GM23338 (cell line): ENCODE measurements at regions not wholly inside any gene's neighbourhood (a gene's known extent, or its start where the extent isn't known, plus 50 kb on each side); places are given as distances from the start of the nearest gene placed in this dataset.

Experiments
- ATAC-seq: fragments of 200-7000 bp; cut with Tn5 transposase; 3 replicates; pipeline ENCODE4 v1.9.1; 2020
- DNase-seq: peaks from one replicate; pipeline ENCODE4 v3.0.0-alpha.2; 2015; ENCODE audit warnings: low spot score
- H2AFZ ChIP-seq: fragments of 200-600 bp; sonication (generic); 2 replicates; pipeline ENCODE4 v1.8.0; 2016; ENCODE audit warnings: antibody characterized with exemption, mild to moderate bottlenecking, moderate library complexity
- H3F3A ChIP-seq: fragments of 200-600 bp; sonication (generic); replicated peaks from 2 replicates; pipeline ENCODE4 v1.8.0; 2017; ENCODE audit warnings: antibody characterized with exemption, mixed run types, low read depth
- H3K27ac ChIP-seq: fragments of 200-600 bp; sonication (generic); 2 replicates; pipeline ENCODE4 v1.6.1; 2016; ENCODE audit warnings: low read depth
- H3K27me3 ChIP-seq: fragments of 200-600 bp; sonication (generic); 2 replicates; pipeline ENCODE4 v1.8.0; 2016; ENCODE audit warnings: mild to moderate bottlenecking, mixed run types, moderate library complexity; ENCODE audit not compliant: insufficient read depth
- H3K36me3 ChIP-seq: fragments of 200-600 bp; sonication (generic); 2 replicates; pipeline ENCODE4 v1.8.0; 2016; ENCODE audit warnings: mild to moderate bottlenecking; ENCODE audit not compliant: insufficient read depth
- H3K4me1 ChIP-seq: fragments of 200-600 bp; sonication (generic); 2 replicates; pipeline ENCODE4 v1.8.0; 2016; ENCODE audit warnings: mild to moderate bottlenecking, moderate library complexity; ENCODE audit not compliant: insufficient read depth
- H3K4me2 ChIP-seq: fragments of 200-600 bp; sonication (generic); 2 replicates; pipeline ENCODE4 v1.7.1; 2017; ENCODE audit warnings: mixed run types
- H3K4me3 ChIP-seq: fragments of 200-600 bp; sonication (generic); 2 replicates; pipeline ENCODE4 v1.6.1; 2016; ENCODE audit warnings: mixed run types
- H3K79me2 ChIP-seq: fragments of 200-600 bp; sonication (generic); replicated peaks from 2 replicates; pipeline ENCODE4 v1.8.0; 2017; ENCODE audit warnings: mild to moderate bottlenecking; ENCODE audit not compliant: insufficient read depth
- H3K9me2 ChIP-seq: fragments of 200-600 bp; sonication (generic); 2 replicates; pipeline ENCODE4 v1.8.0; 2017; ENCODE audit not compliant: insufficient read depth
- H4K20me1 ChIP-seq: fragments of 200-600 bp; sonication (generic); replicated peaks from 2 replicates; pipeline ENCODE4 v1.8.0; 2017; ENCODE audit warnings: mild to moderate bottlenecking; ENCODE audit not compliant: insufficient read depth
- H3K27ac Mint-ChIP-seq: 2 replicates; pipeline ENCODE4 v1.8.0; 2020; ENCODE audit warnings: inconsistent platforms, mild to moderate bottlenecking, moderate library complexity, mixed read lengths
- H3K27me3 Mint-ChIP-seq: 3 replicates; pipeline ENCODE4 v1.8.0; 2022; ENCODE audit warnings: low read depth, mild to moderate bottlenecking, moderate library complexity, mixed read lengths, inconsistent platforms; ENCODE audit not compliant: insufficient read depth, poor library complexity
- H3K36me3 Mint-ChIP-seq: 3 replicates; pipeline ENCODE4 v1.8.0; 2021; ENCODE audit warnings: low read depth, mild to moderate bottlenecking, inconsistent platforms, moderate library complexity, mixed read lengths
- H3K4me1 Mint-ChIP-seq: 3 replicates; pipeline ENCODE4 v1.8.0; 2020; ENCODE audit warnings: mild to moderate bottlenecking, inconsistent platforms, mixed read lengths
- H3K4me3 Mint-ChIP-seq: 3 replicates; pipeline ENCODE4 v1.8.0; 2021; ENCODE audit warnings: moderate library complexity, mild to moderate bottlenecking, inconsistent platforms, mixed read lengths
- H3K9me3 Mint-ChIP-seq: 3 replicates; pipeline ENCODE4 v1.8.0; 2020; ENCODE audit warnings: moderate library complexity, mild to moderate bottlenecking, inconsistent platforms, mixed read lengths
- EZH2 ChIP-seq: fragments of 200-600 bp; sonication (generic); IDR thresholded peaks from one replicate; pipeline ENCODE4 v1.8.0; 2017; ENCODE audit warnings: antibody characterized with exemption, mild to moderate bottlenecking, low read depth; ENCODE audit not compliant: unreplicated experiment
- EZH2phosphoT487 ChIP-seq: fragments of 200-600 bp; sonication (generic); IDR thresholded peaks from one replicate; pipeline ENCODE4 v1.8.1; 2018; ENCODE audit warnings: antibody characterized with exemption; ENCODE audit not compliant: unreplicated experiment
- JUNB ChIP-seq: IDR thresholded peaks from one replicate; pipeline ENCODE4 v1.6.1; 2016; ENCODE audit warnings: antibody characterized with exemption; ENCODE audit not compliant: unreplicated experiment
- NANOG ChIP-seq: IDR thresholded peaks from 2 replicates; pipeline ENCODE4 v1.6.1; 2016; ENCODE audit warnings: antibody characterized with exemption, borderline replicate concordance
- REST ChIP-seq: IDR thresholded peaks from one replicate; pipeline ENCODE4 v1.6.1; 2018; ENCODE audit warnings: antibody characterized with exemption; ENCODE audit not compliant: unreplicated experiment
- STAT1 ChIP-seq: IDR thresholded peaks from one replicate; pipeline ENCODE4 v1.6.1; 2016; ENCODE audit warnings: antibody characterized with exemption; ENCODE audit not compliant: unreplicated experiment
- ZNF114 ChIP-seq: fragments of 250-450 bp; sonication (Bioruptor Pico); IDR thresholded peaks from 2 replicates; pipeline ENCODE4 v1.5.0; 2020; ENCODE audit warnings: mild to moderate bottlenecking, moderate library complexity
- ZNF462 ChIP-seq: fragments of 250-450 bp; sonication (Bioruptor Pico); IDR thresholded peaks from 2 replicates; pipeline ENCODE4 v1.5.0; 2020; ENCODE audit warnings: mild to moderate bottlenecking, moderate library complexity
- TF ChIP-seq, protein P1 (sequence below): IDR thresholded peaks from 2 replicates; pipeline ENCODE4 v1.6.1; 2016; ENCODE audit warnings: antibody characterized with exemption
- TF ChIP-seq, protein P2 (sequence below), 2 experiments: fragments of 200-600 bp in 1 of 2; sonication (generic) in 1 of 2; conservative IDR thresholded peaks; 2 replicates each; pipeline versions ENCODE4 v1.5.1 to v1.6.1; 2016 to 2017; ENCODE audit warnings: antibody characterized with exemption in 2 of 2, low read depth in 2 of 2, mild to moderate bottlenecking in 2 of 2, moderate library complexity in 1 of 2

GRCh38 chrX:25596921-25597320 lies 541.2 kb upstream of the MAGEB18 start:
- Mint-ChIP-seq H3K27ac (no peak overlapping the region), H3K36me3 (no peaks in the 10 kb centered on the region), H3K4me3 (no peak overlapping the region), H3K9me3 (no peaks in the 10 kb centered on the region), H3K4me1 (peaks cover 4% of the 10 kb centered on the region; the same call in 1 of the 3 replicates), H3K27me3 (no peaks in the 10 kb centered on the region)
- ATAC-seq (no peak), DNase-seq (no peak)
- no peak overlapping the region for H3K4me3 ChIP-seq
- H3K27ac ChIP-seq = no peak overlapping the region
- no peaks in the 10 kb centered on the region for H3K79me2 ChIP-seq
- no peaks in the 10 kb centered on the region for H3K27me3 ChIP-seq
- no peaks in the 10 kb centered on the region for H3K4me1 ChIP-seq
- no peaks in the 10 kb centered on the region for H4K20me1 ChIP-seq
- no peak overlapping the region for H2AFZ ChIP-seq
- no peaks in the 10 kb centered on the region for H3F3A ChIP-seq
- H3K36me3 ChIP-seq = no peaks in the 10 kb centered on the region
- no peak for TF ChIP-seq ZNF114 (CRISPR knock-in tag)
- TF ChIP-seq REST = no peak
- TF ChIP-seq JUNB = no peak
- H3K4me2 ChIP-seq = no peak overlapping the region
- no peaks in the 10 kb centered on the region for H3K9me2 ChIP-seq

DNA sequence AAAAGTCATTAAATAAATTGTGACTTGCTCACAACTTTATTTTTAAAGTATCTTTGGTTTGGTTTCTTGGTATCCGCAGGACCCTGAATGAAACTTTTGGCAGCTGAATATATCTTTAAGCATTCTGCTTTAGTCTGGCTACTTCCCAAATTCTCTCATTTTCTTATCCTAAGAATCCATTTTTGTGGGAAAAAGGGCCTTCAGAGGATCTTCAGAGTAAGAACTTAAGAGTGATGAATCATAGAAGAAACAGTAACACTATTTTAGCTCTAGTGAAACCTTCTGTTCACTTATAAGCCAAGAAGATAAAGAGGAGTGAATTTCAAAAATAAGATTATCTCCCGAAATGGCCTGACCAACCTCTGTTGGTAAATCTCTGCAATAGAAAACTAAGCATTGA lies 540.6 kb upstream of the MAGEB18 start:
- H3K27ac ChIP-seq = no peak overlapping the region
- no peaks in the 10 kb centered on the region for H3K79me2 ChIP-seq
- H3F3A ChIP-seq = no peaks in the 10 kb centered on the region
- no peaks in the 10 kb centered on the region for H3K9me2 ChIP-seq
- Mint-ChIP-seq H3K36me3 (no peaks in the 10 kb centered on the region), H3K27ac (no peak overlapping the region), H3K4me3 (no peak overlapping the region), H3K27me3 (no peaks in the 10 kb centered on the region), H3K9me3 (no peaks in the 10 kb centered on the region), H3K4me1 (peaks cover 4% of the 10 kb centered on the region; the same call in 1 of the 3 replicates)
- TF ChIP-seq, protein P1, sequence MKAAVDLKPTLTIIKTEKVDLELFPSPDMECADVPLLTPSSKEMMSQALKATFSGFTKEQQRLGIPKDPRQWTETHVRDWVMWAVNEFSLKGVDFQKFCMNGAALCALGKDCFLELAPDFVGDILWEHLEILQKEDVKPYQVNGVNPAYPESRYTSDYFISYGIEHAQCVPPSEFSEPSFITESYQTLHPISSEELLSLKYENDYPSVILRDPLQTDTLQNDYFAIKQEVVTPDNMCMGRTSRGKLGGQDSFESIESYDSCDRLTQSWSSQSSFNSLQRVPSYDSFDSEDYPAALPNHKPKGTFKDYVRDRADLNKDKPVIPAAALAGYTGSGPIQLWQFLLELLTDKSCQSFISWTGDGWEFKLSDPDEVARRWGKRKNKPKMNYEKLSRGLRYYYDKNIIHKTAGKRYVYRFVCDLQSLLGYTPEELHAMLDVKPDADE = no peak
- TF ChIP-seq ZNF462 (CRISPR knock-in tag) = no peak
- no peak for TF ChIP-seq EZH2phosphoT487
- TF ChIP-seq EZH2 = no peak
- TF ChIP-seq STAT1 = no peak
- TF ChIP-seq, protein P2, sequence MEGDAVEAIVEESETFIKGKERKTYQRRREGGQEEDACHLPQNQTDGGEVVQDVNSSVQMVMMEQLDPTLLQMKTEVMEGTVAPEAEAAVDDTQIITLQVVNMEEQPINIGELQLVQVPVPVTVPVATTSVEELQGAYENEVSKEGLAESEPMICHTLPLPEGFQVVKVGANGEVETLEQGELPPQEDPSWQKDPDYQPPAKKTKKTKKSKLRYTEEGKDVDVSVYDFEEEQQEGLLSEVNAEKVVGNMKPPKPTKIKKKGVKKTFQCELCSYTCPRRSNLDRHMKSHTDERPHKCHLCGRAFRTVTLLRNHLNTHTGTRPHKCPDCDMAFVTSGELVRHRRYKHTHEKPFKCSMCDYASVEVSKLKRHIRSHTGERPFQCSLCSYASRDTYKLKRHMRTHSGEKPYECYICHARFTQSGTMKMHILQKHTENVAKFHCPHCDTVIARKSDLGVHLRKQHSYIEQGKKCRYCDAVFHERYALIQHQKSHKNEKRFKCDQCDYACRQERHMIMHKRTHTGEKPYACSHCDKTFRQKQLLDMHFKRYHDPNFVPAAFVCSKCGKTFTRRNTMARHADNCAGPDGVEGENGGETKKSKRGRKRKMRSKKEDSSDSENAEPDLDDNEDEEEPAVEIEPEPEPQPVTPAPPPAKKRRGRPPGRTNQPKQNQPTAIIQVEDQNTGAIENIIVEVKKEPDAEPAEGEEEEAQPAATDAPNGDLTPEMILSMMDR (conservative IDR thresholded peaks at IDR 0.05; ENCODE audit: low read depth in 2 of 2) = no peak
- TF ChIP-seq NANOG = no peak
- DNase-seq = no peak
- no peak for ATAC-seq
- H2AFZ ChIP-seq = no peak overlapping the region
- H3K27me3 ChIP-seq = no peaks in the 10 kb centered on the region
- no peak overlapping the region for H3K4me3 ChIP-seq
- no peak overlapping the region for H3K4me2 ChIP-seq
- no peaks in the 10 kb centered on the region for H4K20me1 ChIP-seq
- H3K4me1 ChIP-seq = no peaks in the 10 kb centered on the region
- H3K36me3 ChIP-seq = no peaks in the 10 kb centered on the region
